Activated CD4-positive, alpha-beta memory T cell treated with anti-CD3 and anti-CD28 coated beads, Interleukin-2, amount 10 ng/mL, durations not matched to agents 7 days and 5 days (primary cell): ENCODE measurements at regions not wholly inside any gene's neighbourhood (a gene's known extent, or its start where the extent isn't known, plus 50 kb on each side); places are given as distances from the start of the nearest gene placed in this dataset.

Experiments
- CTCF ChIA-PET: fragments of 350-600 bp; sonication (Branson Sonifier 250); formaldehyde crosslinking; loops from one replicate; lab custom pipeline; 2021; ENCODE audit warnings: antibody characterized with exemption, inconsistent platforms; lab: Charles Lee
- POLR2A ChIA-PET: fragments of 350-600 bp; sonication (Branson Sonifier 250); formaldehyde crosslinking; loops from one replicate; lab custom pipeline; 2021; ENCODE audit warnings: antibody characterized with exemption; lab: Charles Lee
- DNase-seq: peaks from one replicate; pipeline ENCODE4 v3.0.0-alpha.2; 2020
- H3K27ac Mint-ChIP-seq: one replicate; pipeline ENCODE4 v1.8.0; 2021; ENCODE audit warnings: mild to moderate bottlenecking, mixed read lengths
- H3K27me3 Mint-ChIP-seq: one replicate; pipeline ENCODE4 v1.8.0; 2021; ENCODE audit warnings: mixed read lengths
- H3K36me3 Mint-ChIP-seq: one replicate; pipeline ENCODE4 v1.8.0; 2021; ENCODE audit warnings: low read depth, mixed read lengths
- H3K4me1 Mint-ChIP-seq: one replicate; pipeline ENCODE4 v1.8.0; 2021; ENCODE audit warnings: mixed read lengths
- H3K4me3 Mint-ChIP-seq: one replicate; pipeline ENCODE4 v1.8.0; 2021; ENCODE audit warnings: mild to moderate bottlenecking, mixed read lengths
- H3K9me3 Mint-ChIP-seq: one replicate; pipeline ENCODE4 v1.8.0; 2021; ENCODE audit warnings: mixed read lengths

- ChIA-PET POLR2A (no interaction called here), CTCF (no interaction called here)
- DNase-seq: no peak
- Mint-ChIP-seq H3K27me3 (no peaks in the 10 kb centered on the region), H3K27ac (no peak overlapping the region), H3K4me1 (no peaks in the 10 kb centered on the region), H3K9me3 (peaks cover 14% of the 10 kb centered on the region), H3K4me3 (no peak overlapping the region), H3K36me3 (no peaks in the 10 kb centered on the region)
These were observed 77.4 kb upstream of the IGFBP3 start for GRCh38 chr7:45998506-45998905.

GRCh38 chr7:45993621-45994020, 72.5 kb upstream of the IGFBP3 start:
- POLR2A ChIA-PET: no interaction called here

GRCh38 chr7:45992826-45993225, 71.8 kb upstream of the IGFBP3 start:
- Mint-ChIP-seq H3K36me3 (no peaks in the 10 kb centered on the region), H3K4me1 (no peaks in the 10 kb centered on the region), H3K4me3 (no peak overlapping the region), H3K9me3 (peaks cover 10% of the 10 kb centered on the region), H3K27me3 (no peaks in the 10 kb centered on the region), H3K27ac (no peak overlapping the region)
- DNase-seq: no peak
- POLR2A ChIA-PET: no interaction called here
- CTCF ChIA-PET: no interaction called here

More at GRCh38 chr7:45993621-45994020, 72.5 kb upstream of the IGFBP3 start:
- Mint-ChIP-seq H3K9me3 (peaks cover 11% of the 10 kb centered on the region), H3K27me3 (no peaks in the 10 kb centered on the region), H3K27ac (no peak overlapping the region), H3K4me1 (no peaks in the 10 kb centered on the region), H3K4me3 (no peak overlapping the region), H3K36me3 (no peaks in the 10 kb centered on the region)
- CTCF ChIA-PET: no interaction called here
- DNase-seq: no peak

GRCh38 chr7:45990276-45990675, 69.2 kb upstream of the IGFBP3 start:
- ChIA-PET POLR2A (no interaction called here), CTCF (no interaction called here)
- no peak overlapping the region for H3K27ac Mint-ChIP-seq
- H3K4me1 Mint-ChIP-seq: no peaks in the 10 kb centered on the region
- H3K27me3 Mint-ChIP-seq: no peaks in the 10 kb centered on the region
- no peaks in the 10 kb centered on the region for H3K36me3 Mint-ChIP-seq
- DNase-seq: no peak
- H3K9me3 Mint-ChIP-seq: no peaks in the 10 kb centered on the region
- H3K4me3 Mint-ChIP-seq: no peak overlapping the region

GRCh38 chr7:45988405-45989057, 67.5 kb upstream of the IGFBP3 start:
- ChIA-PET CTCF (no interaction called here), POLR2A (no interaction called here)
- Mint-ChIP-seq H3K36me3 (no peaks in the 10 kb centered on the region), H3K4me1 (no peaks in the 10 kb centered on the region), H3K4me3 (no peak overlapping the region), H3K27me3 (no peaks in the 10 kb centered on the region), H3K27ac (no peak overlapping the region), H3K9me3 (no peaks in the 10 kb centered on the region)
- DNase-seq: no peak

GRCh38 chr7:45987521-45988290, 66.6 kb upstream of the IGFBP3 start:
- Mint-ChIP-seq H3K36me3 (no peaks in the 10 kb centered on the region), H3K27ac (no peak overlapping the region), H3K27me3 (no peaks in the 10 kb centered on the region), H3K4me1 (no peaks in the 10 kb centered on the region), H3K4me3 (no peak overlapping the region), H3K9me3 (no peaks in the 10 kb centered on the region)
- CTCF ChIA-PET: no interaction called here
- POLR2A ChIA-PET: no interaction called here
- DNase-seq: no peak

- Mint-ChIP-seq H3K4me1 (no peaks in the 10 kb centered on the region), H3K27me3 (no peaks in the 10 kb centered on the region), H3K36me3 (no peaks in the 10 kb centered on the region), H3K9me3 (no peaks in the 10 kb centered on the region), H3K4me3 (no peak overlapping the region), H3K27ac (no peak overlapping the region)
- DNase-seq: no peak
- ChIA-PET POLR2A (no interaction called here), CTCF (no interaction called here)
These were observed 65.6 kb upstream of the IGFBP3 start for GRCh38 chr7:45986355-45987298.

GRCh38 chr7:45985902-45986301, 64.8 kb upstream of the IGFBP3 start:
- Mint-ChIP-seq H3K27ac (no peak overlapping the region), H3K9me3 (no peaks in the 10 kb centered on the region), H3K27me3 (no peaks in the 10 kb centered on the region), H3K4me1 (no peaks in the 10 kb centered on the region), H3K4me3 (no peak overlapping the region), H3K36me3 (no peaks in the 10 kb centered on the region)
- DNase-seq: no peak
- ChIA-PET POLR2A (no interaction called here), CTCF (no interaction called here)

- ChIA-PET CTCF (no interaction called here), POLR2A (no interaction called here)
- no peak overlapping the region for H3K4me3 Mint-ChIP-seq
- H3K27ac Mint-ChIP-seq: no peak overlapping the region
- H3K27me3 Mint-ChIP-seq: no peaks in the 10 kb centered on the region
- no peak for DNase-seq
- no peaks in the 10 kb centered on the region for H3K36me3 Mint-ChIP-seq
- no peaks in the 10 kb centered on the region for H3K4me1 Mint-ChIP-seq
- no peaks in the 10 kb centered on the region for H3K9me3 Mint-ChIP-seq
These were observed 63.6 kb upstream of the IGFBP3 start for GRCh38 chr7:45984386-45985295.

- CTCF ChIA-PET: no interaction called here
- no peaks in the 10 kb centered on the region for H3K4me1 Mint-ChIP-seq
- no peak overlapping the region for H3K4me3 Mint-ChIP-seq
- no peaks in the 10 kb centered on the region for H3K27me3 Mint-ChIP-seq
- DNase-seq: no peak
- no peaks in the 10 kb centered on the region for H3K36me3 Mint-ChIP-seq
- POLR2A ChIA-PET: no interaction called here
- H3K9me3 Mint-ChIP-seq: no peaks in the 10 kb centered on the region
- H3K27ac Mint-ChIP-seq: no peak overlapping the region
These were observed 62.7 kb upstream of the IGFBP3 start for GRCh38 chr7:45983720-45984255.

GRCh38 chr7:45982907-45983719, 62.0 kb upstream of the IGFBP3 start:
- ChIA-PET POLR2A (no interaction called here), CTCF (no interaction called here)
- no peaks in the 10 kb centered on the region for H3K27me3 Mint-ChIP-seq
- no peaks in the 10 kb centered on the region for H3K9me3 Mint-ChIP-seq
- no peak for DNase-seq
- H3K36me3 Mint-ChIP-seq: no peaks in the 10 kb centered on the region
- no peak overlapping the region for H3K4me3 Mint-ChIP-seq
- H3K4me1 Mint-ChIP-seq: no peaks in the 10 kb centered on the region
- H3K27ac Mint-ChIP-seq: no peak overlapping the region

- ChIA-PET POLR2A (no interaction called here), CTCF (no interaction called here)
- Mint-ChIP-seq H3K9me3 (no peaks in the 10 kb centered on the region), H3K4me1 (no peaks in the 10 kb centered on the region), H3K4me3 (no peak overlapping the region), H3K27me3 (no peaks in the 10 kb centered on the region), H3K27ac (no peak overlapping the region), H3K36me3 (no peaks in the 10 kb centered on the region)
- DNase-seq: no peak
These were observed 61.1 kb upstream of the IGFBP3 start for GRCh38 chr7:45982132-45982531.
